ENCODE measurements at regions not wholly inside any gene's neighbourhood (a gene's known extent, or its start where the extent isn't known, plus 50 kb on each side); places are given as distances from the start of the nearest gene placed in this dataset.

DNA sequence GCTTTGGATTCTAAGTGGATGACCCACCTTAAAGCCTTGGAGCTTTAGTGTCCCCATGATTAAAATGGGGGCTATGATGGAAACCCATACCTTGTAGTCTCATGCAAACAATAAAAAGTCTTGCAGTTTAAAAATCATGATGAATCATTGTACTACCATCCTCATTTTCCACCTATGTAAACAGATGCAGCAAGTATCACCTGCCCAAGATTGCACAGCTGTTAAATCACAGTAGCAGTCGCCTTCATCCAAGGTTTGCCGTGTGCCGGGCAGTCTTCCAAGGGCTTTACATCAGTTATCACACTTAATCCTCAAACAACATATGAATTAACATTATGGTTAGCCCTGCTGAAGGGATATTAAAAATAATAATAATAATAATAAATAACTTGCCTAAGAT lies 210.3 kb downstream of the FOXA2 start:
- DNase-seq (ENCODE audit: low spot score in 2 of 2) = no peak
- H3K27me3 ChIP-seq = peaks cover 0 to 5% of the 10 kb centered on the region in 2 donors
- no peaks in the 10 kb centered on the region for H3K4me1 ChIP-seq
- TF ChIP-seq POLR2A (IDR thresholded peaks at IDR 0.05) = no peak
- TF ChIP-seq, protein P1, sequence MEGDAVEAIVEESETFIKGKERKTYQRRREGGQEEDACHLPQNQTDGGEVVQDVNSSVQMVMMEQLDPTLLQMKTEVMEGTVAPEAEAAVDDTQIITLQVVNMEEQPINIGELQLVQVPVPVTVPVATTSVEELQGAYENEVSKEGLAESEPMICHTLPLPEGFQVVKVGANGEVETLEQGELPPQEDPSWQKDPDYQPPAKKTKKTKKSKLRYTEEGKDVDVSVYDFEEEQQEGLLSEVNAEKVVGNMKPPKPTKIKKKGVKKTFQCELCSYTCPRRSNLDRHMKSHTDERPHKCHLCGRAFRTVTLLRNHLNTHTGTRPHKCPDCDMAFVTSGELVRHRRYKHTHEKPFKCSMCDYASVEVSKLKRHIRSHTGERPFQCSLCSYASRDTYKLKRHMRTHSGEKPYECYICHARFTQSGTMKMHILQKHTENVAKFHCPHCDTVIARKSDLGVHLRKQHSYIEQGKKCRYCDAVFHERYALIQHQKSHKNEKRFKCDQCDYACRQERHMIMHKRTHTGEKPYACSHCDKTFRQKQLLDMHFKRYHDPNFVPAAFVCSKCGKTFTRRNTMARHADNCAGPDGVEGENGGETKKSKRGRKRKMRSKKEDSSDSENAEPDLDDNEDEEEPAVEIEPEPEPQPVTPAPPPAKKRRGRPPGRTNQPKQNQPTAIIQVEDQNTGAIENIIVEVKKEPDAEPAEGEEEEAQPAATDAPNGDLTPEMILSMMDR (IDR thresholded peaks at IDR 0.05) = no peak
- no peak for TF ChIP-seq POLR2AphosphoS5 (IDR thresholded peaks at IDR 0.05)
- no peaks in the 10 kb centered on the region for H3K9me3 ChIP-seq
- H3K27ac ChIP-seq = no peak overlapping the region
- no peaks in the 10 kb centered on the region for H3K36me3 ChIP-seq
- intact Hi-C loops (cut with DNase I; ENCODE audit: low total_unique reads) = no loop called here
- H3K4me3 ChIP-seq = no peak overlapping the region

DNA sequence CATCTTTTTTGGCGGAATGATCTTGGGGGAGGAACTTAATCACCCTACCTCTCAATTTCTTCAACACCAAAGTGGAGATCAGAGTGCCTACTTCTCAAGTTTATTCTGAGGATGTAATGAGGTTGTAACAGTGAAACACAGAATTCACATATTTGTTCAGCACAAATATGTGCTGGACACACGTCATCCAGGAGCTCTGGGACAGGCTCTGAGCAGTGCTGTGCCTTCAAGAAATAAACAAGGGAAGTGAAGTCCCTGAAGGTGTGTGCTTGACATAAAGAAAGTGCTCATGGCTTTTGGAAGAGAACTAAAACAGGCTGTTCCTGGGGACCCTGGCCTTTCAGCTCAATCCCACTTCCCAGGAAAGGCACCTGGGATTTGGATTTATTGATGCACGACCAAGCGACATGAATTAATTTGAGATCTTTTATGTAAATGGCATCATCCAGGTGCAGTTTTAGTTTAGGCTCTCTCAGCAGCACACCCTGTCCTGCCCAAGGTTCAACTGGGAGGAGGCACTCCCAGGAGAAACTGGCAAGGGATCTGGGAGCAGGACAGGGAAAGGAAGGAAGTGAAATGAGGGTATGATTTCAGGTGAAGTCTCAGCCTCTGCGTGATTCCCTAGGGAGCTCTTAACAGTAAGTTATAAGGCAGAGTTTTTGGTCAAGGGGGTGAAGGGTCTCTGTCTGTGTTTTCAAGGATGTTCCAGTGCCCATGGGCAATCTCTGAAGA lies 211.0 kb downstream of the FOXA2 start:
- DNase-seq (ENCODE audit: low spot score in 2 of 2) = no peak
- H3K4me1 ChIP-seq = no peaks in the 10 kb centered on the region
- H3K9me3 ChIP-seq = no peaks in the 10 kb centered on the region
- intact Hi-C loops (cut with DNase I; ENCODE audit: low total_unique reads) = no loop called here
- H3K27me3 ChIP-seq = peaks cover 0 to 5% of the 10 kb centered on the region in 2 donors
- TF ChIP-seq POLR2AphosphoS5 (IDR thresholded peaks at IDR 0.05) (no peak), POLR2A (IDR thresholded peaks at IDR 0.05) (no peak)
- TF ChIP-seq, protein P1 (IDR thresholded peaks at IDR 0.05) = no peak
- no peak overlapping the region for H3K4me3 ChIP-seq
- no peak overlapping the region for H3K27ac ChIP-seq
- H3K36me3 ChIP-seq = no peaks in the 10 kb centered on the region

DNA sequence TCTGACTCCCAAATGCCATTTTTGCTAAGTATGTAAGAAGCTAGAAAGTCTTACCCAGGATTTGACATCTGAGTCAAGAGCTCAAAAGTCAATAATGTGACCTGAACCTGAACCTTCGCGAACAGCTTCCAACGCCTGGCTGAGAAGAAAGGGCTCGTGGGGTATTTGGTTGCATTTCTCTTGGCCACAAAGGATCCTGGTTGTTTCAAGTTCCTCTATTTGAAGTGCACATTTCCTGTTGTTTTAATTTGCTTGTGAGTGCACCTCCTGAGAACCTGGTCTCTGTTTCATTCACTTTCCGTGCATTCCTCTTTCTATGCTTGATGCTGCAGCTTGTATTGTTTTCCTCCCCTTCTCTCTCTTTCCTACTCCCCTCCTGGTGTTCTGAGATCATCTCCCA lies 212.5 kb downstream of the FOXA2 start:
- peaks cover 0 to 11% of the 10 kb centered on the region in 2 donors for H3K27me3 ChIP-seq
- no peak overlapping the region for H3K4me3 ChIP-seq
- no peak for DNase-seq (ENCODE audit: low spot score in 2 of 2)
- no peaks in the 10 kb centered on the region for H3K36me3 ChIP-seq
- no peak overlapping the region for H3K27ac ChIP-seq
- no peaks in the 10 kb centered on the region for H3K9me3 ChIP-seq
- TF ChIP-seq POLR2AphosphoS5 (IDR thresholded peaks at IDR 0.05) = no peak
- TF ChIP-seq, protein P1 (IDR thresholded peaks at IDR 0.05) = no peak
- no peak for TF ChIP-seq POLR2A (IDR thresholded peaks at IDR 0.05)
- no peaks in the 10 kb centered on the region for H3K4me1 ChIP-seq
- intact Hi-C loops (cut with DNase I; ENCODE audit: low total_unique reads) = no loop called here

DNA sequence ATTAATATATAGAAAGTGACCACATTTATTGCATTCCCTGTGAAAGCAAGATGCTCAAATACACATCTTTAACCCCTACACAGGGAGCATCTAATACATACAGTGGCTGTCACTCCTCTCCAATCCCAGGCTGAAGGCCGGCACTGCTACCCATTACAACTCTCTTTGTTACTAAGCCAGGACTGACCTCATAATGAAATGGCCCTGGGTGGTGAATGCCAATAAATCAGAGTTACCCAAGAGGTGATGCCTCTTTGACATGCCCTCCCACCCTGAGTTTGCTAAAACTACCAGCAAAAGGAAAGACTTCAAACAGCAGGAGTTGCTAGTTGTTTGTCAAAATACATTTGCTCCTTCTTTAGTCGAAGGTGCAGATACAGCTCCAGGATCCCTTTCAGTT lies 214.2 kb downstream of the FOXA2 start:
- H3K4me1 ChIP-seq = no peaks in the 10 kb centered on the region
- intact Hi-C loops (cut with DNase I; ENCODE audit: low total_unique reads) = no loop called here
- H3K27me3 ChIP-seq = peaks cover 0 to 11% of the 10 kb centered on the region in 2 donors
- no peaks in the 10 kb centered on the region for H3K9me3 ChIP-seq
- TF ChIP-seq POLR2AphosphoS5 (IDR thresholded peaks at IDR 0.05) (no peak), POLR2A (IDR thresholded peaks at IDR 0.05) (no peak)
- TF ChIP-seq, protein P1 (IDR thresholded peaks at IDR 0.05) = no peak
- H3K27ac ChIP-seq = no peak overlapping the region
- DNase-seq (ENCODE audit: low spot score in 2 of 2) = no peak
- H3K36me3 ChIP-seq = no peaks in the 10 kb centered on the region
- H3K4me3 ChIP-seq = no peak overlapping the region

DNA sequence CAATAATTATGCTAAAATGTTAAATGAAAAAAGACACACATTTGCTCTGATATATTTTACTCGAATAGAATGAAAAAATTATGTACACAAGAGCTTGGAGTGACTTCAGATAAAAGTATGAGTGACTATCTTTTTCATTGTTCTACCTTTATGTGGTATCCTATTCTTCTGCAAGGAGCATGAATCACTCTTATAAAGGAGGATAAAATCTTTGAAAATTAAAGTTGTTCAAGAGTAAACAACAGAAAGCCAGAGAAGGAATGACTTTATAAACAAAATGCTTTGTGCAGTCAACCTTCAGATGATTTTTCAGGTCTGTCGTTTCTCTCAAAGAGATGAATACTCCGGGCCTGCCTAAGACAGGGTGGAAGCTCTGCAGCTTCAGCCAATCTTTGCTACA lies 215.3 kb downstream of the FOXA2 start:
- no peak overlapping the region for H3K27ac ChIP-seq
- no peaks in the 10 kb centered on the region for H3K36me3 ChIP-seq
- H3K4me1 ChIP-seq = no peaks in the 10 kb centered on the region
- no peak overlapping the region for H3K4me3 ChIP-seq
- H3K27me3 ChIP-seq = peaks cover 0 to 11% of the 10 kb centered on the region in 2 donors
- intact Hi-C loops (cut with DNase I; ENCODE audit: low total_unique reads) = no loop called here
- no peak for DNase-seq (ENCODE audit: low spot score in 2 of 2)
- H3K9me3 ChIP-seq = no peaks in the 10 kb centered on the region
- TF ChIP-seq, protein P1 (IDR thresholded peaks at IDR 0.05) = no peak
- no peak for TF ChIP-seq POLR2A (IDR thresholded peaks at IDR 0.05)
- no peak for TF ChIP-seq POLR2AphosphoS5 (IDR thresholded peaks at IDR 0.05)

Measured in breast epithelium (tissue), 4 donors.